HEK293T (cell line): ENCODE measurements at regions not wholly inside any gene's neighbourhood (a gene's known extent, or its start where the extent isn't known, plus 50 kb on each side); places are given as distances from the start of the nearest gene placed in this dataset.

Experiments used
- CTCF ChIA-PET: fragments of 350-600 bp; formaldehyde crosslinking; extraction: SDS; loops from one replicate; lab custom pipeline; 2021; ENCODE audit warnings: antibody characterized with exemption, inconsistent platforms; lab: Yijun Ruan, JAX
- POLR2A ChIA-PET: fragments of 350-600 bp; formaldehyde crosslinking; extraction: SDS; loops from one replicate; lab custom pipeline; 2020; ENCODE audit warnings: antibody characterized with exemption, inconsistent platforms; lab: Yijun Ruan, JAX
- DNase-seq: peaks from one replicate; pipeline ENCODE4 v3.0.0; 2012; ENCODE audit warnings: mixed read lengths; ENCODE audit errors: extremely low spot score
- ARNT ChIP-seq: fragments of 450-650 bp; IDR thresholded peaks from 2 replicates; pipeline ENCODE4 v1.6.1; 2017; ENCODE audit warnings: mild to moderate bottlenecking
- BHLHE40 ChIP-seq: fragments of 450-650 bp; IDR thresholded peaks from 2 replicates; pipeline ENCODE4 v1.6.1; 2016; ENCODE audit warnings: mild to moderate bottlenecking, moderate library complexity, borderline replicate concordance
- CTBP1 ChIP-seq: fragments of 450-650 bp; IDR thresholded peaks from 2 replicates; pipeline ENCODE4 v1.6.1; 2016; ENCODE audit warnings: borderline replicate concordance
- ELF4 ChIP-seq: fragments of 450-650 bp; IDR thresholded peaks from 2 replicates; pipeline ENCODE4 v1.6.1; 2017; ENCODE audit warnings: antibody characterized with exemption
- FOXA1 ChIP-seq: fragments of 450-650 bp; IDR thresholded peaks from 2 replicates; pipeline ENCODE4 v1.6.1; 2016; ENCODE audit warnings: mild to moderate bottlenecking
- FOXK2 ChIP-seq: fragments of 450-650 bp; IDR thresholded peaks from 2 replicates; pipeline ENCODE4 v1.6.1; 2016; ENCODE audit warnings: mild to moderate bottlenecking
- FOXM1 ChIP-seq: fragments of 450-650 bp; IDR thresholded peaks from 2 replicates; pipeline ENCODE4 v1.6.1; 2017; ENCODE audit warnings: mild to moderate bottlenecking, borderline replicate concordance
- HDGF ChIP-seq: fragments of 450-650 bp; IDR thresholded peaks from 2 replicates; pipeline ENCODE4 v1.6.1; 2017; ENCODE audit warnings: antibody characterized with exemption, borderline replicate concordance
- L3MBTL2 ChIP-seq: fragments of 450-650 bp; conservative IDR thresholded peaks from 2 replicates; pipeline ENCODE4 v1.6.1; 2016; ENCODE audit warnings: mild to moderate bottlenecking
- LEF1 ChIP-seq: fragments of 450-650 bp; IDR thresholded peaks from 2 replicates; pipeline ENCODE4 v1.6.1; 2017; ENCODE audit warnings: mild to moderate bottlenecking, borderline replicate concordance
- NFRKB ChIP-seq: fragments of 450-650 bp; IDR thresholded peaks from 2 replicates; pipeline ENCODE4 v1.6.1; 2016; ENCODE audit warnings: mild to moderate bottlenecking, moderate library complexity
- PKNOX1 ChIP-seq: fragments of 450-650 bp; IDR thresholded peaks from 2 replicates; pipeline ENCODE4 v1.6.1; 2016
- SP1 ChIP-seq: fragments of 450-650 bp; IDR thresholded peaks from 2 replicates; pipeline ENCODE4 v1.6.1; 2017
- SUZ12 ChIP-seq: fragments of 450-650 bp; IDR thresholded peaks from 2 replicates; pipeline ENCODE4 v1.6.1; 2016; ENCODE audit warnings: mild to moderate bottlenecking
- TARDBP ChIP-seq: fragments of 450-650 bp; IDR thresholded peaks from 2 replicates; pipeline ENCODE4 v1.6.1; 2016
- ZNF384 ChIP-seq: fragments of 450-650 bp; IDR thresholded peaks from 2 replicates; pipeline ENCODE4 v1.6.1; 2016

- ChIA-PET POLR2A (interaction anchor here (1.6 kb wide), 1 partner anchor 45 kb away, joined by 4 read pairs; no protein-coding TSS in a partner anchor), CTCF (interaction anchor here (0.6 to 1.2 kb wide), 2 partner anchors 321 to 353 kb away, joined by 3 read pairs; no protein-coding TSS in a partner anchor)
- DNase-seq, result no peak
- TF ChIP-seq ZNF384, result no peak
- no peak for TF ChIP-seq PKNOX1
- no peak for TF ChIP-seq CTBP1
- TF ChIP-seq SP1, result no peak
- TF ChIP-seq LEF1, result no peak
- TF ChIP-seq TARDBP, result no peak
- TF ChIP-seq BHLHE40, result no peak
- TF ChIP-seq L3MBTL2, result no peak
- TF ChIP-seq FOXM1, result no peak
- no peak for TF ChIP-seq ARNT
Measured at GRCh38 chr10:28985137-28985885, 303.6 kb upstream of the LYZL1 start.

GRCh38 chr10:28986117-28986792 lies 302.6 kb upstream of the LYZL1 start:
- POLR2A ChIA-PET, result no interaction called here
- TF ChIP-seq HDGF (no peak), CTBP1 (no peak), NFRKB (no peak), ARNT (no peak), FOXK2 (no peak), ZNF384 (no peak), TARDBP (no peak)
- CTCF ChIA-PET, result interaction anchor here (1.2 kb wide), 1 partner anchor 322 kb away, joined by 3 read pairs; no protein-coding TSS in a partner anchor
- no peak for DNase-seq

GRCh38 chr10:28986856-28987255 lies 302.0 kb upstream of the LYZL1 start:
- CTCF ChIA-PET, result no interaction called here
- TF ChIP-seq L3MBTL2 (no peak), TARDBP (no peak), ARNT (no peak), SP1 (no peak), FOXK2 (no peak), FOXM1 (no peak), PKNOX1 (no peak), BHLHE40 (no peak), ELF4 (no peak), HDGF (no peak), FOXA1 (no peak), ZNF384 (no peak), SUZ12 (no peak), CTBP1 (no peak), LEF1 (no peak), NFRKB (no peak)
- POLR2A ChIA-PET, result no interaction called here
- no peak for DNase-seq

- POLR2A ChIA-PET, result no interaction called here
- no peak for TF ChIP-seq ARNT
- no peak for TF ChIP-seq SUZ12
- TF ChIP-seq TARDBP, result no peak
- no peak for TF ChIP-seq LEF1
- TF ChIP-seq SP1, result no peak
- TF ChIP-seq BHLHE40, result no peak
- TF ChIP-seq FOXA1, result no peak
- no peak for TF ChIP-seq CTBP1
- no peak for TF ChIP-seq HDGF
- no peak for TF ChIP-seq NFRKB
- DNase-seq, result no peak
- CTCF ChIA-PET, result interaction anchor here (1.4 kb wide), 1 partner anchor 324 kb away, joined by 4 read pairs; no protein-coding TSS in a partner anchor
Measured at GRCh38 chr10:28987555-28988320, 301.1 kb upstream of the LYZL1 start.

- CTCF ChIA-PET, result no interaction called here
- no peak for TF ChIP-seq NFRKB
- no peak for TF ChIP-seq ELF4
- no peak for TF ChIP-seq FOXK2
- TF ChIP-seq HDGF, result no peak
- TF ChIP-seq PKNOX1, result no peak
- no peak for TF ChIP-seq L3MBTL2
- TF ChIP-seq SP1, result no peak
- no peak for TF ChIP-seq BHLHE40
- TF ChIP-seq SUZ12, result no peak
- no peak for TF ChIP-seq FOXA1
- no peak for TF ChIP-seq TARDBP
- TF ChIP-seq ZNF384, result no peak
- TF ChIP-seq FOXM1, result no peak
- no peak for TF ChIP-seq ARNT
- no peak for TF ChIP-seq LEF1
- TF ChIP-seq CTBP1, result no peak
- POLR2A ChIA-PET, result no interaction called here
- DNase-seq, result no peak
Measured at GRCh38 chr10:28988980-28989379, 299.9 kb upstream of the LYZL1 start.
